ENCODE measurements at regions not wholly inside any gene's neighbourhood (a gene's known extent, or its start where the extent isn't known, plus 50 kb on each side); places are given as distances from the start of the nearest gene placed in this dataset.

- TF ChIP-seq CHD7 (IDR thresholded peaks at IDR 0.05; ENCODE audit: insufficient replicate concordance, low read length): no peak
Observed at GRCh38 chr7:70915067-70915466, 216.9 kb upstream of the GALNT17 start (continued).

Data from H1 (cell line).